HL-60 (cell line): ENCODE measurements at regions not wholly inside any gene's neighbourhood (a gene's known extent, or its start where the extent isn't known, plus 50 kb on each side); places are given as distances from the start of the nearest gene placed in this dataset.

Source experiments
- CTCF ChIP-seq: IDR thresholded peaks from one replicate; pipeline ENCODE4 v1.5.1; 2011; ENCODE audit warnings: low read length, control low read depth, inconsistent platforms; ENCODE audit not compliant: insufficient read depth
- GABPA ChIP-seq: IDR thresholded peaks from 2 replicates; pipeline ENCODE4 v1.6.1; 2012; ENCODE audit warnings: low read depth
- POLR2AphosphoS5 ChIP-seq: IDR thresholded peaks from 2 replicates; pipeline ENCODE4 v1.6.1; 2012; ENCODE audit warnings: low read depth
- REST ChIP-seq: IDR thresholded peaks from 2 replicates; pipeline ENCODE4 v1.6.1; 2012; ENCODE audit warnings: low read depth; ENCODE audit not compliant: insufficient replicate concordance
- SPI1 ChIP-seq: IDR thresholded peaks from 2 replicates; pipeline ENCODE4 v1.6.1; 2012; ENCODE audit warnings: low read depth, mild to moderate bottlenecking, borderline replicate concordance

DNA sequence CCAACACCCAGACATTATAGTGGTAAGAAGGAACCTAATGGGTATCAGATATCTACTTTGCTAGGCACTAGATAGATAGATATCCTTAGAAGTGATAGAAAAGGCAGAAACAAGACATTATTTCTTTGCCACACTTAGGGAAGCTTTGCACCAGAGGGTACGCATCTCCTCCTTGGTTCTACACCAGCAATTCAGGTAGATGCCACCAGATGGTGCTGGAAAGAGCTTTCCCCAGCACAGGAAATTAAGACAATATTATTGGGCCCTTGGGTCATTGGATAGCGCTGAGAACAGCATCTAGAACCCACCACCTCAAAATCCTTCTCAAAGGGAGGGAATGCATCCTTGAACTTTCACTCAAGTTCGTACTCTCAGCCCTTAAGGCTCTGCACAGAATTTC lies 173.8 kb upstream of the CCL2 start:
- TF ChIP-seq POLR2AphosphoS5 (no peak), CTCF (peak; percentile 37), REST (no peak), GABPA (no peak), SPI1 (no peak)
